ENCODE measurements at regions not wholly inside any gene's neighbourhood (a gene's known extent, or its start where the extent isn't known, plus 50 kb on each side); places are given as distances from the start of the nearest gene placed in this dataset.

GRCh38 chr6:102137859-102138258, 744.4 kb downstream of the GRIK2 start:
- TF ChIP-seq POLR2AphosphoS5 (IDR thresholded peaks at IDR 0.05; ENCODE audit: borderline replicate concordance, low read depth, low read length), result no peak
- TF ChIP-seq EZH2 (IDR thresholded peaks at IDR 0.05), result no peak

Data from SK-N-MC (cell line).